UCSD-AML1 (cell line): ENCODE measurements at regions not wholly inside any gene's neighbourhood (a gene's known extent, or its start where the extent isn't known, plus 50 kb on each side); places are given as distances from the start of the nearest gene placed in this dataset.
"Not testable (repeated sequence)": the region's sequence is repeated elsewhere in the genome, so short reads cannot be mapped to it uniquely, and the experiment has no call there.

Source experiments
- DNase-seq: peaks from one replicate; lab custom pipeline; 2025; ENCODE audit not compliant: unreplicated experiment; lab: John Stamatoyannopoulos, UW

GRCh38 chr22:16090991-16091390 is 401.2 kb downstream of the POTEH start:
- not testable (repeated sequence) for DNase-seq

GRCh38 chr22:16105121-16105520 is 415.3 kb downstream of the POTEH start:
- not testable (repeated sequence) for DNase-seq

- not testable (repeated sequence) for DNase-seq
These were observed 441.6 kb downstream of the POTEH start for GRCh38 chr22:16131456-16131855.

GRCh38 chr22:16131918-16132317 is 442.1 kb downstream of the POTEH start:
- DNase-seq, result no peak

GRCh38 chr22:16132598-16132997 is 442.8 kb downstream of the POTEH start:
- not testable (repeated sequence) for DNase-seq

GRCh38 chr22:16146101-16146500 is 446.5 kb downstream of the CCT8L2 start:
- not testable (repeated sequence) for DNase-seq

- DNase-seq, result peak; percentile 6
These were observed 445.7 kb downstream of the CCT8L2 start for GRCh38 chr22:16146916-16147315.

- not testable (repeated sequence) for DNase-seq
These were observed 415.3 kb downstream of the CCT8L2 start for GRCh38 chr22:16177287-16177686.

GRCh38 chr22:16183864-16184263 is 408.7 kb downstream of the CCT8L2 start:
- not testable (repeated sequence) for DNase-seq
